Skin epidermis (tissue), 12 donors: ENCODE measurements at regions not wholly inside any gene's neighbourhood (a gene's known extent, or its start where the extent isn't known, plus 50 kb on each side); places are given as distances from the start of the nearest gene placed in this dataset.

Experiments
- H3K27ac ChIP-seq, 21 experiments: fragments of 200-600 bp; sonication (generic) in 11 of 21; one replicate each; pipeline ENCODE4 v1.5.0; 2020; ENCODE audit warnings: mild to moderate bottlenecking in 3 of 21, inconsistent platforms in 2 of 21, moderate library complexity in 2 of 21
- H3K4me3 ChIP-seq, 7 experiments: fragments of 200-600 bp; sonication (generic) in 2 of 7; one replicate each; pipeline ENCODE4 v1.5.0; 2020; ENCODE audit warnings: inconsistent platforms in 2 of 7, mild to moderate bottlenecking in 2 of 7, moderate library complexity in 1 of 7

GRCh38 chr19:31725051-31725450 lies 375.8 kb upstream of the TSHZ3 start:
- Histone ChIP-seq H3K27ac (no peak overlapping the region), H3K4me3 (no peak overlapping the region)

DNA sequence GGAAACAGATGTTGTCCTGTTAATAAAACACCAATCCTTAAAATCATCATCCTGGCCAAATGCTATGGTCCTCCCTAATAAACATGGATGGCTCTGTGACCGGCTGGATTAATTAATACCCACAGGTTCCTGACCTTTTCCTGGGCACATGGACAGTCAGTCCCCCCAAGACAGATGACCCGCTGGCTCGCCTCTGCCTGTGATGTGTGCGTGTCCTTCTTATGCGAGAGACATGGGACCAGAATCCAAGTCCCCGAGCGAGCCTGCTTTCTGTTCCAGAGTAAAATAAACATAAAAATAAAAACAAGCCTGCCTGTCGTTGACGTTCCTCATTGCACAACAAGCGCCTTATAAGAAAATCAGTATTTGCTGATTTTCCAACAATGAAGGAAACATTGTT lies 378.3 kb upstream of the TSHZ3 start:
- Histone ChIP-seq H3K27ac (no peak overlapping the region), H3K4me3 (no peak overlapping the region)

GRCh38 chr19:31730270-31730669 lies 381.0 kb upstream of the TSHZ3 start:
- no peak overlapping the region for H3K4me3 ChIP-seq
- H3K27ac ChIP-seq, result no peak overlapping the region

- no peak overlapping the region for H3K4me3 ChIP-seq
- H3K27ac ChIP-seq, result no peak overlapping the region
These were observed 384.4 kb upstream of the TSHZ3 start for GRCh38 chr19:31733591-31733990.

- H3K4me3 ChIP-seq, result no peak overlapping the region
- H3K27ac ChIP-seq, result no peak overlapping the region
These were observed 393.0 kb upstream of the TSHZ3 start for GRCh38 chr19:31742249-31742648.

DNA sequence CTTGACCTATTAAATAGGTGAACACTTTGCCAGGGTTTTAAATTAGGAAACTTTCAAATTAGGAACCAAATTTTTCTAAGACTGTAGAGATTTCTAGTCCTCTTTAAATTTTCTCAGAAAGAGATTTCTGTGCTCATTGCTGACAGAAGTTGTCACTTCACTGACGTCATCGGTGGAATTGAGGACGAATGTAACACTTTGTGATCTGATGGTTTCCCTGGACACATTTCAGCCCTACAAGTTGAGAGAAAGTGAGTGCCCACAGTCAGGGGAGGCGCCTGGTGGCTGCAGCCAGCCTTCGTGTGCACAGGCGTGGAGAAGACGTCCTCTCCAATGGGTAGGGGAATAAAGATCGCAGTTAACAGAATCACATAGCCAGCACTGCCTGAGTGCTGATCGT lies 396.5 kb upstream of the TSHZ3 start:
- Histone ChIP-seq H3K27ac (no peak overlapping the region), H3K4me3 (no peak overlapping the region)

DNA sequence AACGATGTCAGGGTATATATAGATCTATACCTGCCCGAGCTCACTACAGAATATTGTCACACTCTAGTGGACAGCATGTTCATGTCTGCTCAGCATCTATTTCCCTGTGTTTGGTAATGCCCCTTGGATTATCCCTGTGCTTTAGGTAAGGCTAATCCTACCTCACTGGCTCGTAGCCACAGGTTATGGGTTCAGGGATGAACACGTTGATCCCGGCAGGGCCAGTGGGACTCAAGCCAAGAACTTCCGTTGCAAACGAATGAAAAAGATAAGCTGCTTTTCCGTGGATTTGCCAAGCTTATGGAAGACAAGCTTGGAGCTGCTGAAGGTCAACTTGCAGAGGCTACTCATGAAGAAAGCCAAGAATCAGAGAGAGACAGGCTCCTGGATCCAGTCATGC lies 400.0 kb upstream of the TSHZ3 start:
- no peak overlapping the region for H3K4me3 ChIP-seq
- H3K27ac ChIP-seq, result no peak overlapping the region

DNA sequence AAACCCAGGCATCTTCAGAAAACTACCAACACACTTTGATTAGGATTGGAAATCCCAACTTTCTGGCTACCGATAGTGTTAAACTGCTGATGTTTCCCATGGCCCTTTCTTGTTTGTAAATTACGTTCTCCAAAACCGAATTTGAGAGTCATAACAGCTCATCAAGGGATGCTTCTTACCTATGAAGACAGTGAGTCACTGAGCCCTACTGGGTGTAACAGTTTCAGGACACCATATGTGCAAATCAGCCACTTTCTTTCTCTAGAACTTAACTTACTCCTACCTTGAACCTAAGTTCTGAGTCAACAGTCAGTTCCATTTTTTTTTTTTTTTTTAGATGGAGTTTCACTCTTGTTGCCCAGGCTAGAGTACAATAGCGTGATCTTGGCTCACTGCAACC lies 410.1 kb upstream of the TSHZ3 start:
- no peak overlapping the region for H3K4me3 ChIP-seq
- no peak overlapping the region for H3K27ac ChIP-seq

- H3K4me3 ChIP-seq, result no peak overlapping the region
- H3K27ac ChIP-seq, result no peak overlapping the region
These were observed 412.2 kb upstream of the TSHZ3 start for GRCh38 chr19:31761281-31761913.

DNA sequence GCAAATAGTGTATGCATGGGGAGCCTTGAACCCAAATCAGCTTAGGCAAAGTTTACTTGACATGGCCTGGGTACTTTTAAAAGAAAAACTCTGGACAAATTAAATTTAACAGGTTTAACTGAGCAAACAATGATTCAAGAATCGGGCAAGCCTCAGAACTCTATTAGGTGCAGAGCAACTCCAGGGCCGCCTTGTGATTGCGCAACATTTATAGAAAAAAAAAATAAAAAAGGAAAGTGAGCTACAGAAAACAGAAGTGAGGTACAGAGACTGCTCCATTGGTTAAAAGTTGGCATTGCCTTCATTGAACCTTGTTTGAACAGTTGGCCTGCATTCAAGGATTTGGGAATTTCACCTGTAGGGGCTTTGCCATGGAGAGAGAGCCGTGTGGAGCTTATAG lies 421.0 kb upstream of the TSHZ3 start:
- no peak overlapping the region for H3K4me3 ChIP-seq
- no peak overlapping the region for H3K27ac ChIP-seq

DNA sequence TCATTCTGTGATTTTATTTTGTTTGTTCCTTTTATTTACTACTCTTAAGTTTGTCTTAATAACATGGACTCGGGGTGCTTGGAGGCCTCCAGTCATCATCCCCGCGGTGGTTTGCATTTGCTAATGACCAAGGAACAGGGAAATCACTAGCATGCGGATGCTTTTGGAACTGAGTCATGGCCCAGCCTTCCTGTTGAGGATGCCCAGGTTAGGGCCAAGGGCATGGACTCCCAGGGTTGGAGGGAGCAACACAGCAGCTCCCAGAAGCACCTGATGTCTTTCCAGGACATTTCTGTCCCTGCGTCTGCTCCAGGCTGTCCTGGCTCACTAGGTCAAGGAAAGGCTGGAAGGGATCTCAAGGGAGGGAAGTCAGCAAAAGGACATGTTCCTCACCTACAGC lies 423.7 kb upstream of the TSHZ3 start:
- H3K4me3 ChIP-seq, result no peak overlapping the region
- H3K27ac ChIP-seq, result no peak overlapping the region

- no peak overlapping the region for H3K27ac ChIP-seq
These were observed 432.3 kb upstream of the TSHZ3 start for GRCh38 chr19:31781542-31781941.

GRCh38 chr19:31783592-31783991 lies 434.4 kb upstream of the TSHZ3 start:
- H3K4me3 ChIP-seq, result no peak overlapping the region
- H3K27ac ChIP-seq, result no peak overlapping the region

More at GRCh38 chr19:31781542-31781941, 432.3 kb upstream of the TSHZ3 start:
- H3K4me3 ChIP-seq, result no peak overlapping the region

- Histone ChIP-seq H3K27ac (no peak overlapping the region), H3K4me3 (no peak overlapping the region)
These were observed 435.4 kb upstream of the TSHZ3 start for GRCh38 chr19:31784671-31785101.

- H3K4me3 ChIP-seq, result no peak overlapping the region
- no peak overlapping the region for H3K27ac ChIP-seq
These were observed 452.4 kb upstream of the TSHZ3 start for GRCh38 chr19:31801611-31802010.

- Histone ChIP-seq H3K4me3 (no peak overlapping the region), H3K27ac (no peak overlapping the region)
These were observed 454.7 kb upstream of the TSHZ3 start for GRCh38 chr19:31803835-31804446.

- H3K4me3 ChIP-seq, result no peak overlapping the region
- H3K27ac ChIP-seq, result no peak overlapping the region
These were observed 455.4 kb upstream of the TSHZ3 start for GRCh38 chr19:31804668-31805067.

- Histone ChIP-seq H3K27ac (no peak overlapping the region), H3K4me3 (no peak overlapping the region)
These were observed 461.4 kb upstream of the TSHZ3 start for GRCh38 chr19:31810536-31811109.

DNA sequence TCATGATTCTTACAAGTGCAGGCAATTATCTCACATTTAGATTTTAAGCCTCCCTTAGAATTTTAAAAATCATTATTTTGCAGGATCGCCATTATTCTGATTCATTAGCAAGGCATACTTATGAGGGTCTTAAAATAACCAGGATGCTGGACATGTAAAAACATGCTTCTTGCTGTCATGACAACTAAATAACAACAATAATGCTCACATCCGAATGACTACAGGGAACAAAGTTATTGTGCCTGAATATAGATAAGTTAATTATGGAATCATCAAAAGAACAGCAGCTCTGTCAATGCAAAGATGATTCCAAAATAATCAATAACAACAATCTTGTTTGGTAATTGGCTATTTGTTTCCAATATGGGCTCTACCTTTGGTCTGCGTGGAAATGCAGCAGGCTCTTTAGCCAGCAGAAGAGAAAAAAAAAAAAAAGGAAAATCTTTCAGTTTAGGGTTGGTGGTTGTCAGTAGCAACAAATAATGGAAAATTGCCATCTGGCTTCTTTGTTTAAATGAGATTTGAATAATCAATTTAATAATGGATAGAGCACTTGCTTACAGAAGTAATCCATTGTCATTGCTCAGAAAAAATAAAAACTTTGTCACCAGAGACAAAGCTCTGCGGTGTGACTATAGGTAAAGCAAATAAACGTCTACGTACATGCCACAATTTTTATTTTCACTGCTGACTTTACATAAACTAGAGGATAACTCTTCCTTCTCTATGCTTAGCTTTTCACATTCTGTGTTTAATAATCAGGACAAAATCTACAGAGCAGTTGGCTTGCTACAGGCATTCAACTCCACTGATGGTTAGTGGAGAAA lies 468.9 kb upstream of the TSHZ3 start:
- no peak overlapping the region for H3K4me3 ChIP-seq
- no peak overlapping the region for H3K27ac ChIP-seq

DNA sequence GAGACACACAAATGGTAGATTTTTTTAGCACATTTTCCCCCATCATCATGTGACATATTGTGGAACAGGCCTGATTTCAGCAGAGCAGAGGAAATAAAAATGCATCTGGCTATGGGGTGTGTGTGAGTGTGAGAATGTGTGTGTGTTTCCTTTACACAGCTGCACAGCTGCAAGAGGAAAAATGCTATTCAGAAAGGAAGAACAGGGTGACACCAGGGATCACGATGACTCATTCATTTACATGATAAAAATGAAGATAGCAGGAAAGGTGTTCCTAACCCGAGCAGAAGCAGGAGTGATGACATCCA lies 469.5 kb upstream of the TSHZ3 start:
- Histone ChIP-seq H3K4me3 (no peak overlapping the region), H3K27ac (no peak overlapping the region)

GRCh38 chr19:31819837-31820236 lies 470.6 kb upstream of the TSHZ3 start:
- Histone ChIP-seq H3K27ac (no peak overlapping the region), H3K4me3 (no peak overlapping the region)
